ENCODE measurements at regions not wholly inside any gene's neighbourhood (a gene's known extent, or its start where the extent isn't known, plus 50 kb on each side); places are given as distances from the start of the nearest gene placed in this dataset.

- Histone ChIP-seq H2AK5ac (ENCODE audit: low read length) (no peak overlapping the region), H3K4ac (ENCODE audit: low read depth, low read length) (no peak overlapping the region), H4K5ac (ENCODE audit: low read length) (no peak overlapping the region), H3K4me1 (ENCODE audit: control insufficient read depth, low read depth, low read length) (peaks cover 8% of the 10 kb centered on the region), H2BK120ac (ENCODE audit: low read depth, low read length) (no peak overlapping the region), H4K8ac (ENCODE audit: low read depth, low read length) (no peak overlapping the region), H3K4me3 (ENCODE audit: low read length) (no peak overlapping the region), H3K56ac (ENCODE audit: low read length) (no peak overlapping the region), H3K27ac (ENCODE audit: low read depth, low read length) (no peak overlapping the region), H3K9ac (ENCODE audit: low read length) (no peak overlapping the region), H2BK15ac (replicated peaks; ENCODE audit: low read depth) (no peak overlapping the region), H3K79me1 (ENCODE audit: low read length) (no peaks in the 10 kb centered on the region), H3K23ac (ENCODE audit: low read length) (no peak overlapping the region), H3K4me2 (ENCODE audit: low read length) (no peak overlapping the region), H3K79me2 (ENCODE audit: control insufficient read depth, insufficient read depth, low read length) (no peaks in the 10 kb centered on the region), H2BK5ac (ENCODE audit: low read length) (no peak overlapping the region), H3K27me3 (ENCODE audit: insufficient read depth, low read length, poor library complexity) (no peaks in the 10 kb centered on the region), H3K18ac (ENCODE audit: low read length) (no peak overlapping the region), H3K36me3 (ENCODE audit: control insufficient read depth, insufficient read depth, low read length) (no peaks in the 10 kb centered on the region)
- WGBS (ENCODE audit: extremely low coverage, insufficient coverage, low lambda C conversion rate) = no CpG with 5 or more reads among the region's 8 CpGs
- DNase-seq = no peak
These were observed 165.2 kb upstream of the PITRM1 start for GRCh38 chr10:3337741-3338140.

GRCh38 chr10:3336673-3337293 is 164.2 kb upstream of the PITRM1 start:
- H3K4ac ChIP-seq (ENCODE audit: low read depth, low read length) = no peak overlapping the region
- no peak overlapping the region for H2AK5ac ChIP-seq (ENCODE audit: low read length)
- no peak overlapping the region for H2BK5ac ChIP-seq (ENCODE audit: low read length)
- H3K27ac ChIP-seq (ENCODE audit: low read depth, low read length) = no peak overlapping the region
- no peak overlapping the region for H3K56ac ChIP-seq (ENCODE audit: low read length)
- no peak overlapping the region for H2BK120ac ChIP-seq (ENCODE audit: low read depth, low read length)
- no peaks in the 10 kb centered on the region for H3K27me3 ChIP-seq (ENCODE audit: insufficient read depth, low read length, poor library complexity)
- H3K23ac ChIP-seq (ENCODE audit: low read length) = no peak overlapping the region
- H4K5ac ChIP-seq (ENCODE audit: low read length) = no peak overlapping the region
- H3K4me1 ChIP-seq (ENCODE audit: control insufficient read depth, low read depth, low read length) = peaks cover 12% of the 10 kb centered on the region
- no peaks in the 10 kb centered on the region for H3K79me1 ChIP-seq (ENCODE audit: low read length)
- H3K4me3 ChIP-seq (ENCODE audit: low read length) = no peak overlapping the region
- no CpG with 5 or more reads among the region's 9 CpGs for WGBS (ENCODE audit: extremely low coverage, insufficient coverage, low lambda C conversion rate)
- no peak overlapping the region for H3K9ac ChIP-seq (ENCODE audit: low read length)
- no peak overlapping the region for H3K4me2 ChIP-seq (ENCODE audit: low read length)
- no peak overlapping the region for H4K8ac ChIP-seq (ENCODE audit: low read depth, low read length)
- no peaks in the 10 kb centered on the region for H3K36me3 ChIP-seq (ENCODE audit: control insufficient read depth, insufficient read depth, low read length)
- no peak overlapping the region for H2BK15ac ChIP-seq (replicated peaks; ENCODE audit: low read depth)
- peak; percentile 34 for DNase-seq
- H3K18ac ChIP-seq (ENCODE audit: low read length) = peak overlapping the region; percentile 73
- no peaks in the 10 kb centered on the region for H3K79me2 ChIP-seq (ENCODE audit: control insufficient read depth, insufficient read depth, low read length)

- WGBS (ENCODE audit: extremely low coverage, insufficient coverage, low lambda C conversion rate) = no CpG with 5 or more reads among the region's 10 CpGs
These were observed 160.8 kb upstream of the PITRM1 start for GRCh38 chr10:3333426-3333825.

GRCh38 chr10:3331690-3332230 is 159.2 kb upstream of the PITRM1 start:
- H2BK5ac ChIP-seq (ENCODE audit: low read length) = no peak overlapping the region

More at GRCh38 chr10:3333426-3333825, 160.8 kb upstream of the PITRM1 start:
- H3K27me3 ChIP-seq (ENCODE audit: insufficient read depth, low read length, poor library complexity) = no peaks in the 10 kb centered on the region
- peak overlapping the region; percentile 20 for H3K18ac ChIP-seq (ENCODE audit: low read length)
- H3K9ac ChIP-seq (ENCODE audit: low read length) = no peak overlapping the region
- peak; percentile 81 for DNase-seq
- H3K56ac ChIP-seq (ENCODE audit: low read length) = peak overlapping the region; percentile 11
- no peak overlapping the region for H2AK5ac ChIP-seq (ENCODE audit: low read length)
- H3K23ac ChIP-seq (ENCODE audit: low read length) = no peak overlapping the region
- H4K5ac ChIP-seq (ENCODE audit: low read length) = no peak overlapping the region
- no peak overlapping the region for H3K4me2 ChIP-seq (ENCODE audit: low read length)
- no peak overlapping the region for H2BK15ac ChIP-seq (replicated peaks; ENCODE audit: low read depth)
- H3K79me2 ChIP-seq (ENCODE audit: control insufficient read depth, insufficient read depth, low read length) = no peaks in the 10 kb centered on the region
- H3K79me1 ChIP-seq (ENCODE audit: low read length) = no peaks in the 10 kb centered on the region
- no peaks in the 10 kb centered on the region for H3K36me3 ChIP-seq (ENCODE audit: control insufficient read depth, insufficient read depth, low read length)
- no peak overlapping the region for H4K8ac ChIP-seq (ENCODE audit: low read depth, low read length)
- no peak overlapping the region for H2BK5ac ChIP-seq (ENCODE audit: low read length)
- no peak overlapping the region for H3K4ac ChIP-seq (ENCODE audit: low read depth, low read length)
- peaks cover 12% of the 10 kb centered on the region for H3K4me1 ChIP-seq (ENCODE audit: control insufficient read depth, low read depth, low read length)
- H3K4me3 ChIP-seq (ENCODE audit: low read length) = no peak overlapping the region
- peak overlapping the region; percentile 78 for H3K27ac ChIP-seq (ENCODE audit: low read depth, low read length)
- no peak overlapping the region for H2BK120ac ChIP-seq (ENCODE audit: low read depth, low read length)

GRCh38 chr10:3331187-3331586 is 158.6 kb upstream of the PITRM1 start:
- no peaks in the 10 kb centered on the region for H3K79me1 ChIP-seq (ENCODE audit: low read length)
- DNase-seq = no peak
- H3K27me3 ChIP-seq (ENCODE audit: insufficient read depth, low read length, poor library complexity) = no peaks in the 10 kb centered on the region
- no peaks in the 10 kb centered on the region for H3K79me2 ChIP-seq (ENCODE audit: control insufficient read depth, insufficient read depth, low read length)
- no peak overlapping the region for H2BK120ac ChIP-seq (ENCODE audit: low read depth, low read length)
- WGBS (ENCODE audit: extremely low coverage, insufficient coverage, low lambda C conversion rate) = no CpG with 5 or more reads among the region's 17 CpGs
- H4K5ac ChIP-seq (ENCODE audit: low read length) = no peak overlapping the region
- no peak overlapping the region for H3K4ac ChIP-seq (ENCODE audit: low read depth, low read length)
- H3K56ac ChIP-seq (ENCODE audit: low read length) = no peak overlapping the region
- H2BK5ac ChIP-seq (ENCODE audit: low read length) = peak overlapping the region; percentile 11
- no peak overlapping the region for H3K9ac ChIP-seq (ENCODE audit: low read length)
- H3K27ac ChIP-seq (ENCODE audit: low read depth, low read length) = peak overlapping the region; percentile 16
- peaks cover 9% of the 10 kb centered on the region for H3K4me1 ChIP-seq (ENCODE audit: control insufficient read depth, low read depth, low read length)
- H3K23ac ChIP-seq (ENCODE audit: low read length) = peak overlapping the region; percentile 37
- peak overlapping the region; percentile 81 for H2AK5ac ChIP-seq (ENCODE audit: low read length)
- no peak overlapping the region for H2BK15ac ChIP-seq (replicated peaks; ENCODE audit: low read depth)
- H4K8ac ChIP-seq (ENCODE audit: low read depth, low read length) = no peak overlapping the region
- H3K18ac ChIP-seq (ENCODE audit: low read length) = no peak overlapping the region
- H3K36me3 ChIP-seq (ENCODE audit: control insufficient read depth, insufficient read depth, low read length) = no peaks in the 10 kb centered on the region
- H3K4me2 ChIP-seq (ENCODE audit: low read length) = no peak overlapping the region
- H3K4me3 ChIP-seq (ENCODE audit: low read length) = no peak overlapping the region

More at GRCh38 chr10:3331690-3332230, 159.2 kb upstream of the PITRM1 start:
- Histone ChIP-seq H3K79me1 (ENCODE audit: low read length) (no peaks in the 10 kb centered on the region), H3K9ac (ENCODE audit: low read length) (no peak overlapping the region), H4K5ac (ENCODE audit: low read length) (no peak overlapping the region), H2AK5ac (ENCODE audit: low read length) (peak overlapping the region; percentile 37), H2BK15ac (replicated peaks; ENCODE audit: low read depth) (no peak overlapping the region), H3K79me2 (ENCODE audit: control insufficient read depth, insufficient read depth, low read length) (no peaks in the 10 kb centered on the region), H3K18ac (ENCODE audit: low read length) (no peak overlapping the region), H3K56ac (ENCODE audit: low read length) (peak overlapping the region; percentile 22), H3K36me3 (ENCODE audit: control insufficient read depth, insufficient read depth, low read length) (no peaks in the 10 kb centered on the region), H2BK120ac (ENCODE audit: low read depth, low read length) (peak overlapping the region; percentile 34), H3K27me3 (ENCODE audit: insufficient read depth, low read length, poor library complexity) (no peaks in the 10 kb centered on the region), H3K4me1 (ENCODE audit: control insufficient read depth, low read depth, low read length) (peaks cover 12% of the 10 kb centered on the region), H3K4me3 (ENCODE audit: low read length) (no peak overlapping the region), H3K27ac (ENCODE audit: low read depth, low read length) (no peak overlapping the region), H3K4ac (ENCODE audit: low read depth, low read length) (no peak overlapping the region), H3K4me2 (ENCODE audit: low read length) (no peak overlapping the region), H4K8ac (ENCODE audit: low read depth, low read length) (no peak overlapping the region), H3K23ac (ENCODE audit: low read length) (no peak overlapping the region)
- no CpG with 5 or more reads among the region's 23 CpGs for WGBS (ENCODE audit: extremely low coverage, insufficient coverage, low lambda C conversion rate)
- DNase-seq = no peak

- no peaks in the 10 kb centered on the region for H3K36me3 ChIP-seq (ENCODE audit: control insufficient read depth, insufficient read depth, low read length)
- no peak overlapping the region for H3K4me2 ChIP-seq (ENCODE audit: low read length)
- no peak overlapping the region for H4K5ac ChIP-seq (ENCODE audit: low read length)
- H3K56ac ChIP-seq (ENCODE audit: low read length) = no peak overlapping the region
- H2BK15ac ChIP-seq (replicated peaks; ENCODE audit: low read depth) = no peak overlapping the region
- H3K27ac ChIP-seq (ENCODE audit: low read depth, low read length) = no peak overlapping the region
- H2BK120ac ChIP-seq (ENCODE audit: low read depth, low read length) = no peak overlapping the region
- no peaks in the 10 kb centered on the region for H3K79me2 ChIP-seq (ENCODE audit: control insufficient read depth, insufficient read depth, low read length)
- H3K18ac ChIP-seq (ENCODE audit: low read length) = no peak overlapping the region
- no peak overlapping the region for H2BK5ac ChIP-seq (ENCODE audit: low read length)
- H3K79me1 ChIP-seq (ENCODE audit: low read length) = no peaks in the 10 kb centered on the region
- H2AK5ac ChIP-seq (ENCODE audit: low read length) = no peak overlapping the region
- no peak overlapping the region for H3K4me3 ChIP-seq (ENCODE audit: low read length)
- peak; percentile 63 for DNase-seq
- no peak overlapping the region for H3K9ac ChIP-seq (ENCODE audit: low read length)
- H3K23ac ChIP-seq (ENCODE audit: low read length) = no peak overlapping the region
- peaks cover 9% of the 10 kb centered on the region for H3K4me1 ChIP-seq (ENCODE audit: control insufficient read depth, low read depth, low read length)
- H3K27me3 ChIP-seq (ENCODE audit: insufficient read depth, low read length, poor library complexity) = no peaks in the 10 kb centered on the region
- WGBS (ENCODE audit: extremely low coverage, insufficient coverage, low lambda C conversion rate) = no CpG with 5 or more reads among the region's 8 CpGs
- H4K8ac ChIP-seq (ENCODE audit: low read depth, low read length) = no peak overlapping the region
- H3K4ac ChIP-seq (ENCODE audit: low read depth, low read length) = no peak overlapping the region
These were observed 158.1 kb upstream of the PITRM1 start for GRCh38 chr10:3330663-3331062.

Data from mesendoderm (in vitro differentiated cells).